Type B pancreatic cell (in vitro differentiated cells): ENCODE measurements at regions not wholly inside any gene's neighbourhood (a gene's known extent, or its start where the extent isn't known, plus 50 kb on each side); places are given as distances from the start of the nearest gene placed in this dataset.

ENCODE experiments used
- DNase-seq: peaks from one replicate; pipeline ENCODE4 v3.0.0; 2021; ENCODE audit warnings: mixed read lengths; ENCODE audit not compliant: unreplicated experiment; ENCODE audit errors: extremely low spot score
- H3K27ac Mint-ChIP-seq: 2 replicates; pipeline ENCODE4 v1.8.0; 2021; ENCODE audit warnings: mild to moderate bottlenecking, mixed read lengths
- H3K27me3 Mint-ChIP-seq: 2 replicates; pipeline ENCODE4 v1.8.0; 2021; ENCODE audit warnings: mixed read lengths
- H3K36me3 Mint-ChIP-seq: 2 replicates; pipeline ENCODE4 v1.8.0; 2021; ENCODE audit warnings: mixed read lengths
- H3K4me1 Mint-ChIP-seq: one replicate; pipeline ENCODE4 v1.8.0; 2021; ENCODE audit warnings: mixed read lengths; ENCODE audit not compliant: unreplicated experiment
- H3K4me3 Mint-ChIP-seq: 2 replicates; pipeline ENCODE4 v1.8.0; 2021; ENCODE audit warnings: mild to moderate bottlenecking, mixed read lengths
- H3K9me3 Mint-ChIP-seq: 2 replicates; pipeline ENCODE4 v1.8.0; 2021; ENCODE audit warnings: mixed read lengths
- CTCF ChIP-seq: fragments of 200-600 bp; sonication (generic); conservative IDR thresholded peaks from 2 replicates; pipeline ENCODE4 v1.5.0; 2021; ENCODE audit warnings: antibody characterized with exemption, mild to moderate bottlenecking

GRCh38 chr6:149149653-149150052 lies 167.9 kb upstream of the TAB2 start:
- Mint-ChIP-seq H3K27ac (no peak overlapping the region), H3K36me3 (no peaks in the 10 kb centered on the region), H3K4me1 (peaks cover 6% of the 10 kb centered on the region)

GRCh38 chr6:149150301-149150700 lies 167.2 kb upstream of the TAB2 start:
- no peaks in the 10 kb centered on the region for H3K36me3 Mint-ChIP-seq
- TF ChIP-seq CTCF, result no peak
- no peak for DNase-seq
- no peak overlapping the region for H3K27ac Mint-ChIP-seq
- peaks cover 6% of the 10 kb centered on the region for H3K27me3 Mint-ChIP-seq
- H3K9me3 Mint-ChIP-seq, result peaks cover 5% of the 10 kb centered on the region
- no peak overlapping the region for H3K4me3 Mint-ChIP-seq
- peaks cover 6% of the 10 kb centered on the region for H3K4me1 Mint-ChIP-seq

More at GRCh38 chr6:149149653-149150052, 167.9 kb upstream of the TAB2 start:
- DNase-seq, result no peak
- no peak for TF ChIP-seq CTCF
- H3K4me3 Mint-ChIP-seq, result no peak overlapping the region
- H3K27me3 Mint-ChIP-seq, result peaks cover 6% of the 10 kb centered on the region
- peaks cover 5% of the 10 kb centered on the region for H3K9me3 Mint-ChIP-seq

GRCh38 chr6:149150801-149151398 lies 166.6 kb upstream of the TAB2 start:
- Mint-ChIP-seq H3K36me3 (no peaks in the 10 kb centered on the region), H3K9me3 (peaks cover 5% of the 10 kb centered on the region), H3K27ac (no peak overlapping the region), H3K4me1 (peaks cover 6% of the 10 kb centered on the region), H3K4me3 (no peak overlapping the region), H3K27me3 (peaks cover 4% of the 10 kb centered on the region)
- TF ChIP-seq CTCF, result no peak
- DNase-seq, result no peak

GRCh38 chr6:149152521-149152920 lies 165.0 kb upstream of the TAB2 start:
- Mint-ChIP-seq H3K4me1 (peaks cover 6% of the 10 kb centered on the region), H3K27ac (no peak overlapping the region), H3K9me3 (peaks cover 5% of the 10 kb centered on the region), H3K4me3 (no peak overlapping the region), H3K36me3 (no peaks in the 10 kb centered on the region), H3K27me3 (peaks cover 2% of the 10 kb centered on the region)
- DNase-seq, result no peak
- no peak for TF ChIP-seq CTCF

- peaks cover 9% of the 10 kb centered on the region for H3K4me1 Mint-ChIP-seq
- H3K4me3 Mint-ChIP-seq, result no peak overlapping the region
- H3K9me3 Mint-ChIP-seq, result peaks cover 5% of the 10 kb centered on the region
- DNase-seq, result no peak
- H3K36me3 Mint-ChIP-seq, result no peaks in the 10 kb centered on the region
- no peak for TF ChIP-seq CTCF
- peaks cover 2% of the 10 kb centered on the region for H3K27me3 Mint-ChIP-seq
- no peak overlapping the region for H3K27ac Mint-ChIP-seq
Measured at GRCh38 chr6:149153100-149153499, 164.4 kb upstream of the TAB2 start.

GRCh38 chr6:149153693-149154092 lies 163.8 kb upstream of the TAB2 start:
- DNase-seq, result no peak
- no peak for TF ChIP-seq CTCF
- H3K4me3 Mint-ChIP-seq, result no peak overlapping the region
- peaks cover 11% of the 10 kb centered on the region for H3K4me1 Mint-ChIP-seq
- H3K36me3 Mint-ChIP-seq, result no peaks in the 10 kb centered on the region
- no peak overlapping the region for H3K27ac Mint-ChIP-seq
- H3K9me3 Mint-ChIP-seq, result peaks cover 5% of the 10 kb centered on the region
- peaks cover 2% of the 10 kb centered on the region for H3K27me3 Mint-ChIP-seq
